ENCODE measurements at regions not wholly inside any gene's neighbourhood (a gene's known extent, or its start where the extent isn't known, plus 50 kb on each side); places are given as distances from the start of the nearest gene placed in this dataset.

DNA sequence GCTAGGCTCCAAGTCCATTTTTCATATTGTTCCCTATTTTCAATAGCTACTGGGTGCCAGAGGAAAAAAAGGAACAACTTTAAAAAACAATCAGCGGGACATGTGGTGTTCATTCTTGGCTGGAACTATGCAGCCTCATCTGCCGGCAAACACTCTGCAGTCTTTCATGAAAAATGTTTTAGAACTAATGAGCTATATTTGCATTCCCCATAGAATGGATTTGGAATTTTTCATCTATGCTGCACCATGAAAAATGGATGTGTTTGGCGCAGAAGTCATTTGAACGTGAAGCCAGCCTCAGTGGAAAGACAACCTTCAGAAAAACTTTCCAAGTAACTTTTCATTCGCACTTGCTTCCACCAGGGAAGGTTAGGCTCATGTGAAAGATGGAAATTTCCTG, 270.5 kb downstream of the SKAP2 start:
- peaks cover 22% of the 10 kb centered on the region for H3K4me1 Mint-ChIP-seq
- peak overlapping the region; percentile 34 to 60 (median 37) for H3K27ac Mint-ChIP-seq
- no peaks in the 10 kb centered on the region for H3K36me3 Mint-ChIP-seq (ENCODE audit: low read depth)
- TF ChIP-seq, protein P1, sequence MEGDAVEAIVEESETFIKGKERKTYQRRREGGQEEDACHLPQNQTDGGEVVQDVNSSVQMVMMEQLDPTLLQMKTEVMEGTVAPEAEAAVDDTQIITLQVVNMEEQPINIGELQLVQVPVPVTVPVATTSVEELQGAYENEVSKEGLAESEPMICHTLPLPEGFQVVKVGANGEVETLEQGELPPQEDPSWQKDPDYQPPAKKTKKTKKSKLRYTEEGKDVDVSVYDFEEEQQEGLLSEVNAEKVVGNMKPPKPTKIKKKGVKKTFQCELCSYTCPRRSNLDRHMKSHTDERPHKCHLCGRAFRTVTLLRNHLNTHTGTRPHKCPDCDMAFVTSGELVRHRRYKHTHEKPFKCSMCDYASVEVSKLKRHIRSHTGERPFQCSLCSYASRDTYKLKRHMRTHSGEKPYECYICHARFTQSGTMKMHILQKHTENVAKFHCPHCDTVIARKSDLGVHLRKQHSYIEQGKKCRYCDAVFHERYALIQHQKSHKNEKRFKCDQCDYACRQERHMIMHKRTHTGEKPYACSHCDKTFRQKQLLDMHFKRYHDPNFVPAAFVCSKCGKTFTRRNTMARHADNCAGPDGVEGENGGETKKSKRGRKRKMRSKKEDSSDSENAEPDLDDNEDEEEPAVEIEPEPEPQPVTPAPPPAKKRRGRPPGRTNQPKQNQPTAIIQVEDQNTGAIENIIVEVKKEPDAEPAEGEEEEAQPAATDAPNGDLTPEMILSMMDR (IDR thresholded peaks at IDR 0.05; ENCODE audit: unreplicated experiment in 3 of 3), result no peak
- peaks cover 17% of the 10 kb centered on the region for H3K27me3 Mint-ChIP-seq (ENCODE audit: low read depth)
- H3K9me3 Mint-ChIP-seq, result no peaks in the 10 kb centered on the region
- peak overlapping the region in 1 of 3 experiments; percentile 8 for H3K4me3 Mint-ChIP-seq

DNA sequence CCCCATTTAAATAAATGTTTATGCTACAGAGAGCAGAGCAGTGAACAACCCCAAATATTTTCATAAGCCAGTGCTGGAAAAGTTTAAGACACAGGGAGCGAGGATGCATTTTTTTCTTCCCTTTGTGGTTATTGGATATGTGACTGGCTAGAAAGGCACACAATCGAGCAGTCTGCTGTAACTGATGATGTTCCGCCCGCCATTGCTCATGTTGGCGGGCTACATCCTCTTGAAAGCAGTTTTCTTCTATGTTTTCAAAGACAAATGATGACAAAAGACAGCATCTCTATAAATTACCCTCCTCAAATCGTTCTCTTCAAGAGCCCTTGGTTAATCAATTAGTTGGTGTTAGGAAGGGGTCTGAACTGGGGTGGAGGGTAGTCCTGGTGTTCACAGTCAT, 269.8 kb downstream of the SKAP2 start:
- no peaks in the 10 kb centered on the region for H3K36me3 Mint-ChIP-seq (ENCODE audit: low read depth)
- TF ChIP-seq, protein P1 (IDR thresholded peaks at IDR 0.05; ENCODE audit: unreplicated experiment in 3 of 3), result no peak
- H3K4me1 Mint-ChIP-seq, result peaks cover 22% of the 10 kb centered on the region
- H3K9me3 Mint-ChIP-seq, result no peaks in the 10 kb centered on the region
- no peak overlapping the region for H3K4me3 Mint-ChIP-seq
- peak overlapping the region; percentile 8 to 53 (median 29) for H3K27ac Mint-ChIP-seq
- peaks cover 17% of the 10 kb centered on the region for H3K27me3 Mint-ChIP-seq (ENCODE audit: low read depth)

- peaks cover 15% of the 10 kb centered on the region for H3K4me1 Mint-ChIP-seq
- no peaks in the 10 kb centered on the region for H3K9me3 Mint-ChIP-seq
- H3K36me3 Mint-ChIP-seq (ENCODE audit: low read depth), result no peaks in the 10 kb centered on the region
- TF ChIP-seq, protein P1 (IDR thresholded peaks at IDR 0.05; ENCODE audit: unreplicated experiment in 3 of 3), result no peak
- H3K27me3 Mint-ChIP-seq (ENCODE audit: low read depth), result peaks cover 8% of the 10 kb centered on the region
- no peak overlapping the region for H3K4me3 Mint-ChIP-seq
- H3K27ac Mint-ChIP-seq, result no peak overlapping the region
Measured at GRCh38 chr7:26598867-26599266, 265.5 kb downstream of the SKAP2 start.

DNA sequence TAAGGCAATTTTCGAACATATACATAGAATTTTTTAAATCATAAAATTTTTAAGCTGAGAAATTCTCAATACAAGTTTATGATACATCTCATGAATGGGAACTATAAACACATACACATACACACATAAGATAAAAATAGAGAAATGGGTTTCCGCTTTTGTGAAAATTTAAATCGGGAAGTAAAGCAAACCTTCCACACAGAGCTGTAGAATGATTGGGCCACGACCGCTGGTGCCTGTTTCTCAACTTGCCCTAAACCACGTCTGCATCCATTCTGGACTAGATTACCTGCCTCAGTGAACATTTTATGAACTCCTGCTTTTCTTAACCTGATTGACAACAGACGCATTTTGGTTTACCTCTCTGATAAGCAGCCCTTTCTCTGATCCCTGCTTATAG, 264.4 kb downstream of the SKAP2 start:
- H3K27me3 Mint-ChIP-seq (ENCODE audit: low read depth), result peaks cover 8% of the 10 kb centered on the region
- TF ChIP-seq, protein P1 (IDR thresholded peaks at IDR 0.05; ENCODE audit: unreplicated experiment in 3 of 3), result no peak
- H3K27ac Mint-ChIP-seq, result no peak overlapping the region
- no peaks in the 10 kb centered on the region for H3K36me3 Mint-ChIP-seq (ENCODE audit: low read depth)
- no peaks in the 10 kb centered on the region for H3K9me3 Mint-ChIP-seq
- H3K4me1 Mint-ChIP-seq, result peaks cover 6% of the 10 kb centered on the region
- no peak overlapping the region for H3K4me3 Mint-ChIP-seq

GRCh38 chr7:26600411-26600810, 264.0 kb downstream of the SKAP2 start:
- TF ChIP-seq, protein P1 (IDR thresholded peaks at IDR 0.05; ENCODE audit: unreplicated experiment in 3 of 3), result no peak
- no peaks in the 10 kb centered on the region for H3K9me3 Mint-ChIP-seq
- H3K36me3 Mint-ChIP-seq (ENCODE audit: low read depth), result no peaks in the 10 kb centered on the region
- no peak overlapping the region for H3K27ac Mint-ChIP-seq
- H3K4me3 Mint-ChIP-seq, result no peak overlapping the region
- H3K27me3 Mint-ChIP-seq (ENCODE audit: low read depth), result peaks cover 8% of the 10 kb centered on the region
- H3K4me1 Mint-ChIP-seq, result peaks cover 4% of the 10 kb centered on the region

- Mint-ChIP-seq H3K9me3 (no peaks in the 10 kb centered on the region), H3K36me3 (ENCODE audit: low read depth) (no peaks in the 10 kb centered on the region), H3K27ac (no peak overlapping the region), H3K4me1 (no peaks in the 10 kb centered on the region), H3K4me3 (no peak overlapping the region), H3K27me3 (ENCODE audit: low read depth) (no peaks in the 10 kb centered on the region)
- TF ChIP-seq, protein P1 (IDR thresholded peaks at IDR 0.05; ENCODE audit: unreplicated experiment in 3 of 3), result no peak
Measured at GRCh38 chr7:26603631-26604030, 260.8 kb downstream of the SKAP2 start.
